PFSK-1 (cell line): ENCODE measurements at regions not wholly inside any gene's neighbourhood (a gene's known extent, or its start where the extent isn't known, plus 50 kb on each side); places are given as distances from the start of the nearest gene placed in this dataset.

Experiments used
- FOXP2 ChIP-seq: optimal IDR thresholded peaks from 2 replicates; pipeline ENCODE3; 2011; ENCODE audit warnings: borderline replicate concordance, control low read depth, inconsistent platforms; ENCODE audit not compliant: insufficient read depth; ENCODE audit errors: extremely low read length, extremely low read depth
- POLR2AphosphoS5 ChIP-seq: IDR thresholded peaks from 2 replicates; pipeline ENCODE4 v1.6.1; 2012; ENCODE audit warnings: low read depth, mild to moderate bottlenecking, control low read depth, low read length, moderate library complexity
- REST ChIP-seq, 2 experiments: IDR thresholded peaks; 2 replicates each; pipeline versions ENCODE4 v1.6.1 to v1.8.0; 2011 to 2012; ENCODE audit warnings: low read depth in 2 of 2, low read length in 2 of 2, control low read depth in 1 of 2, inconsistent platforms in 1 of 2, mild to moderate bottlenecking in 1 of 2, moderate library complexity in 1 of 2; ENCODE audit not compliant: insufficient read depth in 1 of 2
- SIN3A ChIP-seq: IDR thresholded peaks from 2 replicates; pipeline ENCODE4 v1.6.1; 2012; ENCODE audit warnings: mild to moderate bottlenecking, low read length, moderate library complexity, borderline replicate concordance; ENCODE audit not compliant: insufficient read depth
- TAF1 ChIP-seq: IDR thresholded peaks from 2 replicates; pipeline ENCODE4 v1.6.1; 2012; ENCODE audit warnings: low read length, control low read depth, borderline replicate concordance; ENCODE audit not compliant: insufficient read depth

- TF ChIP-seq FOXP2 (no peak), POLR2AphosphoS5 (no peak), REST (IDR thresholded peaks at IDR 0.05; ENCODE audit: insufficient read depth in 1 of 2, low read depth in 2 of 2, low read length in 2 of 2) (no peak), TAF1 (no peak)
Measured at GRCh38 chr1:21346365-21347071, 56.3 kb upstream of the ECE1 start.

GRCh38 chr1:21344750-21345443, 54.6 kb upstream of the ECE1 start:
- no peak for TF ChIP-seq TAF1
- TF ChIP-seq SIN3A = peak; percentile 25; the same call in 1 of the 2 replicates

GRCh38 chr1:21344098-21344749, 54.0 kb upstream of the ECE1 start:
- TF ChIP-seq SIN3A = no peak
- TF ChIP-seq FOXP2 = no peak
- no peak for TF ChIP-seq REST (IDR thresholded peaks at IDR 0.05; ENCODE audit: insufficient read depth in 1 of 2, low read depth in 2 of 2, low read length in 2 of 2)
- TF ChIP-seq POLR2AphosphoS5 = no peak
- TF ChIP-seq TAF1 = no peak

GRCh38 chr1:21342961-21343838, 52.9 kb upstream of the ECE1 start:
- peak; percentile 2 for TF ChIP-seq FOXP2
- no peak for TF ChIP-seq POLR2AphosphoS5
- no peak for TF ChIP-seq TAF1

- no peak for TF ChIP-seq POLR2AphosphoS5
- no peak for TF ChIP-seq REST (IDR thresholded peaks at IDR 0.05; ENCODE audit: insufficient read depth in 1 of 2, low read depth in 2 of 2, low read length in 2 of 2)
- TF ChIP-seq SIN3A = no peak
- no peak for TF ChIP-seq FOXP2
- TF ChIP-seq TAF1 = no peak
Measured at GRCh38 chr1:21341517-21342078, 51.3 kb upstream of the ECE1 start.
